ENCODE measurements at regions not wholly inside any gene's neighbourhood (a gene's known extent, or its start where the extent isn't known, plus 50 kb on each side); places are given as distances from the start of the nearest gene placed in this dataset.

DNA sequence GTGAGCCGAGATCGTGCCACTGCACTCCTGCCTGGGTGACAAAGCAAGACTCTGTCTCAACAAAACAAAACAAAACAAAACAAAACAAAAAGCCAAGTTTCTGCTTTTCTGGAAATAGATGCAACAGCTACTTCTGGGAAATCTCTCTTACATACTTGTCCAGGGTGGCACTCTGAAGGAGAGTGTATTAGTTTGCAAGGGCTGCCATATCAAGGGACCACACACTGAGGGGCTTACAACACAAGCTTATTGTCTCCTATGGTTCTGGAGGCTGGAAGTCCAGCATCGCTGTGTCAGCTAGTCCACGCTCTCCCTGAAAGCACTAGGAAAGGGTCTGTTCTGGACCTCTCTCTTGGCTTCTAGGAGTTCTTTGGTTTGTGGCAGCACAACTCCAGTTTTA is 277.9 kb upstream of the WWC1 start:
- Histone ChIP-seq H3K27ac (no peak overlapping the region), H3K4me3 (no peak overlapping the region), H3K4me1 (no peaks in the 10 kb centered on the region), H3K36me3 (no peaks in the 10 kb centered on the region), H3K9me3 (no peaks in the 10 kb centered on the region), H3K27me3 (no peaks in the 10 kb centered on the region)
- no peak for DNase-seq (ENCODE audit: low spot score)
- TF ChIP-seq, protein P1, sequence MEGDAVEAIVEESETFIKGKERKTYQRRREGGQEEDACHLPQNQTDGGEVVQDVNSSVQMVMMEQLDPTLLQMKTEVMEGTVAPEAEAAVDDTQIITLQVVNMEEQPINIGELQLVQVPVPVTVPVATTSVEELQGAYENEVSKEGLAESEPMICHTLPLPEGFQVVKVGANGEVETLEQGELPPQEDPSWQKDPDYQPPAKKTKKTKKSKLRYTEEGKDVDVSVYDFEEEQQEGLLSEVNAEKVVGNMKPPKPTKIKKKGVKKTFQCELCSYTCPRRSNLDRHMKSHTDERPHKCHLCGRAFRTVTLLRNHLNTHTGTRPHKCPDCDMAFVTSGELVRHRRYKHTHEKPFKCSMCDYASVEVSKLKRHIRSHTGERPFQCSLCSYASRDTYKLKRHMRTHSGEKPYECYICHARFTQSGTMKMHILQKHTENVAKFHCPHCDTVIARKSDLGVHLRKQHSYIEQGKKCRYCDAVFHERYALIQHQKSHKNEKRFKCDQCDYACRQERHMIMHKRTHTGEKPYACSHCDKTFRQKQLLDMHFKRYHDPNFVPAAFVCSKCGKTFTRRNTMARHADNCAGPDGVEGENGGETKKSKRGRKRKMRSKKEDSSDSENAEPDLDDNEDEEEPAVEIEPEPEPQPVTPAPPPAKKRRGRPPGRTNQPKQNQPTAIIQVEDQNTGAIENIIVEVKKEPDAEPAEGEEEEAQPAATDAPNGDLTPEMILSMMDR (IDR thresholded peaks at IDR 0.05), result no peak

DNA sequence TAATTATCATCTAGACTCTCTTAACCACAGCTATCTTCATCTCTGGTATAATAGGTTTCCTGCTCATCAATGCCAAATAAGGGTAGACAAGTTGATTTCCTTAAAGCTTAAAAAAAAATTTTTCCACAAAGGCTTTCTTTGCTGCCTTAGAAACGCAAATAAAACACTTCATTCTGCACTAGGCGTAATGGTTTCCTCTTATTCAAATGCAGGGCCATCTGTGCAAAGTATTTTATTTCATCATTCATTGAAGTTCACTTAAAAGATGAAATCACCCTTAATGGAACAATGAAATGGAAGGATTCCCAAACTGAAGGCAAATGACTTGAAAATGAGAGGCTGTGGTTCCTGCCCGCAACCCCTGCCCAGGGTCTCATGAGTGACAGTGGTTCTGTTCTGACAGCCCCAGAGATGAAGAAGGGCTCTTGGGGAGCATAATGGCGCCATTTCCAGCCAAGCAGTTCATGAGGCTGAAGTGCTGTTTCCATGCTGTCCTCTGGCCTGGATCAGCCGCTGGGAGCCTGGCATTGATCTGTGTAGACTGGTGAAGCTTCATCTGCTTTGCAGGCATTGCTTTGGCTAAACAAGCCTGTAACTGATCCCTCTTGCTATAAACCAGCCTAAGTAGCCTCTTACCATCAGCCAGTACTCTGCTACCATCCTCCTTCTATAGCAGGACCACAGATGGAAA is 276.9 kb upstream of the WWC1 start:
- no peaks in the 10 kb centered on the region for H3K27me3 ChIP-seq
- no peak overlapping the region for H3K4me3 ChIP-seq
- H3K36me3 ChIP-seq, result no peaks in the 10 kb centered on the region
- no peaks in the 10 kb centered on the region for H3K9me3 ChIP-seq
- no peak overlapping the region for H3K27ac ChIP-seq
- TF ChIP-seq, protein P1 (IDR thresholded peaks at IDR 0.05), result no peak
- no peak for DNase-seq (ENCODE audit: low spot score)
- no peaks in the 10 kb centered on the region for H3K4me1 ChIP-seq

DNA sequence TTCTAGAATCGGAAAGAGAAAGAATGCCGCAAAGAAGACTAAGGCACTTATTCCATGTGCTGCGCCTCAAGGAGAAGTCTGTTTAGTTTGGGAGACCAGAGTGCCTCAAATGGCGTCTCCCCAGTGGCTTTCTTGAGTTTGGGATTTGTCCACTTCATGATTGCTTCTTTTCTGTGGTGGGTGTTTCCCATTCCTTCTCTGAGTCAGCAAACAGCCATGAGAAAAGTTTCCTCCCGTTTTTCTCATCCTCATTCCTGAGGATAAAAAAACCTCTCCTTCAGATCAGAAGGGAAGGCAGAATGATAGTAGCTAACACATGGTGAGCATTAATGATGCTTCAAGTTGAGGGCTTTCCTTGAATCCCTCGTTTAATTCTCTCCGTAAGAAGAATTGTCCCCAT is 275.9 kb upstream of the WWC1 start:
- DNase-seq (ENCODE audit: low spot score), result no peak
- Histone ChIP-seq H3K4me1 (no peaks in the 10 kb centered on the region), H3K9me3 (no peaks in the 10 kb centered on the region), H3K27ac (no peak overlapping the region), H3K36me3 (no peaks in the 10 kb centered on the region), H3K27me3 (no peaks in the 10 kb centered on the region), H3K4me3 (no peak overlapping the region)
- TF ChIP-seq, protein P1 (IDR thresholded peaks at IDR 0.05), result no peak

DNA sequence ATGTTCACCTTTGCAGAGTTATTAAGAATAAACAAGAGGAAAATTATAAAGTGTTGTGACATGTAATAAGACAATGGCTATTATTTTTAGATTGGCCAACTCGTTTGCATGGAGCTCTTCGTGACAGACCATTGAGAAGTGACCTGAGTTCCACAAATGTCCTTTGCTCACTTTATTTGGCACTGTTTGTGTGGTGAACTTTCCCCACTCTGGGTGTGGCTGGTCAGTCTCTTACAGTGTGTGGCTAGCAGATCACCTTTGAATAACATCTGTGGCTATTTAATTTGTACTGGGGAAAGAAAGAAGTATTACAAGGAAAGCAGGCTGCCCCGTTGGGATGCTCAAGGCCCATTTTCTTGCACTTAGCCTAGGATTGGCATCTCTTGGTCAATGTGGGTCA is 274.1 kb upstream of the WWC1 start:
- Histone ChIP-seq H3K9me3 (no peaks in the 10 kb centered on the region), H3K27ac (no peak overlapping the region), H3K27me3 (no peaks in the 10 kb centered on the region), H3K4me3 (no peak overlapping the region), H3K36me3 (no peaks in the 10 kb centered on the region), H3K4me1 (no peaks in the 10 kb centered on the region)
- DNase-seq (ENCODE audit: low spot score), result no peak
- TF ChIP-seq, protein P1 (IDR thresholded peaks at IDR 0.05), result no peak

DNA sequence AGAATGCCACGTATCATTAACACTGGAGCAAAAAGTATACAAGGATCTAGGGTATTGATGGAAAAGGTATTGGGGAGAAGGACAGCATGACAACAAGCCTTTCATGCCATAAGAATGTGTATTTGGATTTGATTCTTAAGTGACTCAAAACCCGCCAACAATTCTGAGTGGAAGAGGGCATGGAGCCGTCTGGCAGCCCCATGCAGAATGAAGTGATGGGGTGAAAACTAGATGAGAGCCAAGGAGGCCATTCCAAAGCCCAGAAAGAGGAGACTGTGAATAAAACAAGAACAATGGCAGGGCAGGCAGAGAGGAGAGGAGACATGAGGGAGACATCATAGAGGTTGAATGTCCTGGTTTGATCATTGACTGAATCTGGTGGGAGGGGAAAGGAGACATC is 272.3 kb upstream of the WWC1 start:
- Histone ChIP-seq H3K36me3 (no peaks in the 10 kb centered on the region), H3K9me3 (no peaks in the 10 kb centered on the region), H3K4me1 (no peaks in the 10 kb centered on the region), H3K27me3 (no peaks in the 10 kb centered on the region), H3K27ac (no peak overlapping the region), H3K4me3 (no peak overlapping the region)
- TF ChIP-seq, protein P1 (IDR thresholded peaks at IDR 0.05), result no peak
- no peak for DNase-seq (ENCODE audit: low spot score)
